DND-41 (cell line): ENCODE measurements at regions not wholly inside any gene's neighbourhood (a gene's known extent, or its start where the extent isn't known, plus 50 kb on each side); places are given as distances from the start of the nearest gene placed in this dataset.

ENCODE experiments used
- EZH2 ChIP-seq: IDR thresholded peaks from 3 replicates; pipeline ENCODE4 v1.6.1; 2012; ENCODE audit warnings: borderline replicate concordance, low read depth, mild to moderate bottlenecking, moderate library complexity, low read length, inconsistent platforms; ENCODE audit not compliant: severe bottlenecking
- TF ChIP-seq, protein P1 (sequence below): IDR thresholded peaks from 2 replicates; pipeline ENCODE4 v1.5.1; 2012; ENCODE audit warnings: borderline replicate concordance, low read length, moderate library complexity, mild to moderate bottlenecking; ENCODE audit not compliant: poor library complexity, severe bottlenecking; ENCODE audit errors: extremely low read depth

DNA sequence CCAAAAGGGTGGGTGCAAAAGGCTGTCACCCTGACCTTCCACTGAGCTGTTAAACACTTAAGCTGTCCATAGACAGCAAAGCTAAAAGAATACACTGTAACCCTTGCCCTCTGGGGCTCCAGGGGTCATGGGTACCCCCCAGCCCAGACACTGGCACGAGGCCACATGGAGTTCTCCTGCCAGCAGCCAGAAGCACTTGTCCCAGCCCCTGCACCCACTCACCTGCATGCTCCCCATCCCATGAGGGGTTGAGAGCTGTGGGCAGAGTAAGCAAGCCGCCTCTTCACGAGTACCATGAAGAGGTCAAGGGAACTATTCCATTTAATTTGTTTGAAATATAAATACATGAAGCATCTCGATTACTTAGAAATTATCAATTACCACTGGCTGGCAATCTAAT lies 867.1 kb upstream of the ZEB2 start:
- TF ChIP-seq, protein P1, sequence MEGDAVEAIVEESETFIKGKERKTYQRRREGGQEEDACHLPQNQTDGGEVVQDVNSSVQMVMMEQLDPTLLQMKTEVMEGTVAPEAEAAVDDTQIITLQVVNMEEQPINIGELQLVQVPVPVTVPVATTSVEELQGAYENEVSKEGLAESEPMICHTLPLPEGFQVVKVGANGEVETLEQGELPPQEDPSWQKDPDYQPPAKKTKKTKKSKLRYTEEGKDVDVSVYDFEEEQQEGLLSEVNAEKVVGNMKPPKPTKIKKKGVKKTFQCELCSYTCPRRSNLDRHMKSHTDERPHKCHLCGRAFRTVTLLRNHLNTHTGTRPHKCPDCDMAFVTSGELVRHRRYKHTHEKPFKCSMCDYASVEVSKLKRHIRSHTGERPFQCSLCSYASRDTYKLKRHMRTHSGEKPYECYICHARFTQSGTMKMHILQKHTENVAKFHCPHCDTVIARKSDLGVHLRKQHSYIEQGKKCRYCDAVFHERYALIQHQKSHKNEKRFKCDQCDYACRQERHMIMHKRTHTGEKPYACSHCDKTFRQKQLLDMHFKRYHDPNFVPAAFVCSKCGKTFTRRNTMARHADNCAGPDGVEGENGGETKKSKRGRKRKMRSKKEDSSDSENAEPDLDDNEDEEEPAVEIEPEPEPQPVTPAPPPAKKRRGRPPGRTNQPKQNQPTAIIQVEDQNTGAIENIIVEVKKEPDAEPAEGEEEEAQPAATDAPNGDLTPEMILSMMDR, result no peak
- TF ChIP-seq EZH2, result no peak
